ENCODE measurements at regions not wholly inside any gene's neighbourhood (a gene's known extent, or its start where the extent isn't known, plus 50 kb on each side); places are given as distances from the start of the nearest gene placed in this dataset.
"Not testable (repeated sequence)": the region's sequence is repeated elsewhere in the genome, so short reads cannot be mapped to it uniquely, and the experiment has no call there.

- ATAC-seq (no peak), DNase-seq (no peak)
- no peak overlapping the region for H3K4me3 ChIP-seq
- H3K4me1 ChIP-seq, result no peaks in the 10 kb centered on the region
- intact Hi-C loops (cut with DNase I), result no loop called here
- no peak for TF ChIP-seq CTCF (IDR thresholded peaks at IDR 0.05)
- no peak overlapping the region for H3K27ac ChIP-seq
- H3K27me3 ChIP-seq, result no peaks in the 10 kb centered on the region
- H3K9me3 ChIP-seq, result no peaks in the 10 kb centered on the region
- no peaks in the 10 kb centered on the region for H3K36me3 ChIP-seq
- 89 to 93% methylated on average over 4 of the region's 4 CpGs for WGBS, 2 donors
These were observed 1310.5 kb upstream of the NRXN1 start for GRCh38 chr2:52342458-52342857.

- 83 to 90% methylated on average over 3 of the region's 3 CpGs for WGBS, 2 donors
- no peaks in the 10 kb centered on the region for H3K4me1 ChIP-seq
- no peaks in the 10 kb centered on the region for H3K27me3 ChIP-seq
- H3K27ac ChIP-seq, result no peak overlapping the region
- no peak for DNase-seq
- TF ChIP-seq CTCF (IDR thresholded peaks at IDR 0.05), result no peak
- intact Hi-C loops (cut with DNase I), result no loop called here
- ATAC-seq, result no peak
- no peaks in the 10 kb centered on the region for H3K36me3 ChIP-seq
- no peaks in the 10 kb centered on the region for H3K9me3 ChIP-seq
- no peak overlapping the region for H3K4me3 ChIP-seq
These were observed 1309.8 kb upstream of the NRXN1 start for GRCh38 chr2:52341732-52342131.

GRCh38 chr2:52340171-52340570 is 1308.2 kb upstream of the NRXN1 start:
- peaks cover 0 to 1% (median 0%) of the 10 kb centered on the region in 11 donors for H3K9me3 ChIP-seq
- intact Hi-C loops (cut with DNase I), result no loop called here
- 44 to 53% methylated on average over 1 of the region's 1 CpG for WGBS, 2 donors
- H3K4me1 ChIP-seq, result no peaks in the 10 kb centered on the region
- H3K27me3 ChIP-seq, result no peaks in the 10 kb centered on the region
- DNase-seq (no peak), ATAC-seq (no peak)
- H3K27ac ChIP-seq, result no peak overlapping the region
- no peaks in the 10 kb centered on the region for H3K36me3 ChIP-seq
- TF ChIP-seq CTCF (IDR thresholded peaks at IDR 0.05), result no peak
- no peak overlapping the region for H3K4me3 ChIP-seq

- H3K4me1 ChIP-seq; H3K27me3 ChIP-seq; intact Hi-C loops (cut with DNase I); H3K27ac ChIP-seq; ATAC-seq; H3K4me3 ChIP-seq; DNase-seq; H3K9me3 ChIP-seq; H3K36me3 ChIP-seq: not testable (repeated sequence)
- 83 to 92% methylated on average over 7 of the region's 7 CpGs for WGBS, 2 donors
These were observed 1305.9 kb upstream of the NRXN1 start for GRCh38 chr2:52337786-52338185.

- DNase-seq (no peak), ATAC-seq (no peak)
- TF ChIP-seq CTCF (IDR thresholded peaks at IDR 0.05), result no peak
- WGBS, 2 donors, result 63 to 70% methylated on average over 2 of the region's 2 CpGs
- no peaks in the 10 kb centered on the region for H3K36me3 ChIP-seq
- intact Hi-C loops (cut with DNase I), result no loop called here
- peaks cover 0 to 7% (median 0%) of the 10 kb centered on the region in 11 donors for H3K9me3 ChIP-seq
- no peaks in the 10 kb centered on the region for H3K4me1 ChIP-seq
- no peaks in the 10 kb centered on the region for H3K27me3 ChIP-seq
- no peak overlapping the region for H3K27ac ChIP-seq
- H3K4me3 ChIP-seq, result no peak overlapping the region
These were observed 1305.0 kb upstream of the NRXN1 start for GRCh38 chr2:52336951-52337350.
